T-helper 17 cell (primary cell): ENCODE measurements at regions not wholly inside any gene's neighbourhood (a gene's known extent, or its start where the extent isn't known, plus 50 kb on each side); places are given as distances from the start of the nearest gene placed in this dataset.
A peak's percentile ranks its signal among the peaks of the same experiment; 100 is the strongest.
"Not testable (repeated sequence)": the region's sequence is repeated elsewhere in the genome, so short reads cannot be mapped to it uniquely, and the experiment has no call there.

Source experiments
- ATAC-seq: fragments of 150-1000 bp; cut with Tn5 transposase; 2 replicates; pipeline ENCODE4 v1.10.0; 2021; ENCODE audit warnings: mild to moderate bottlenecking, moderate library complexity
- DNase-seq, 3 donors: peaks; one replicate each; pipeline versions ENCODE4 v3.0.0 to v3.0.0-alpha.2; 2020 to 2021
- H3K9me3 ChIP-seq: one replicate; pipeline ENCODE4 v1.7.0; 2013; ENCODE audit warnings: low read length, mild to moderate bottlenecking; ENCODE audit not compliant: control insufficient read depth, poor library complexity, severe bottlenecking
- H3K27ac Mint-ChIP-seq: one replicate; pipeline ENCODE4 v1.8.0; 2022; ENCODE audit warnings: mild to moderate bottlenecking, moderate library complexity, mixed read lengths
- H3K27me3 Mint-ChIP-seq: one replicate; pipeline ENCODE4 v1.8.0; 2022; ENCODE audit warnings: mixed read lengths
- H3K36me3 Mint-ChIP-seq: one replicate; pipeline ENCODE4 v1.8.0; 2022; ENCODE audit warnings: low read depth, mixed read lengths
- H3K4me1 Mint-ChIP-seq: one replicate; pipeline ENCODE4 v1.8.0; 2022; ENCODE audit warnings: mild to moderate bottlenecking, mixed read lengths
- H3K4me3 Mint-ChIP-seq: one replicate; pipeline ENCODE4 v1.8.0; 2022; ENCODE audit warnings: mild to moderate bottlenecking, moderate library complexity, mixed read lengths

DNA sequence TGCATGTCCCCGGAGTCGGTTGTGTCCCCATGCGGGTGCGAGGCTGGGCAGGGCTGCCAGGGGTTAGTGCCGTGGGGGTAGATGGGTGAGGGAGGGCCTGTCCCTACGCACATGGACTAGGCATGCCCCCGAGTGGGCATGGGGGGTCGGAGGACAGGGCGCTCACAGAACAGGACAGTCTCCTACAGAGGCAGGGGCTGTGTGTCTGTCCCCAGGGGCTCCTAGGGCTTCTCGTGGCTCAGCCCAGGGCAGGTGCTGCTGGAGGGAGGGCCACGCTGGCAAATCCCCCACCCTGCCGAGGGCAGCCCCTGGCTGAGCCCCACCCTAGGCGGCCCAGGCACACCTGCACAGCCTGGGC, 141.3 kb downstream of the TMEM121 start:
- not testable (repeated sequence) for H3K9me3 ChIP-seq, DNase-seq

DNA sequence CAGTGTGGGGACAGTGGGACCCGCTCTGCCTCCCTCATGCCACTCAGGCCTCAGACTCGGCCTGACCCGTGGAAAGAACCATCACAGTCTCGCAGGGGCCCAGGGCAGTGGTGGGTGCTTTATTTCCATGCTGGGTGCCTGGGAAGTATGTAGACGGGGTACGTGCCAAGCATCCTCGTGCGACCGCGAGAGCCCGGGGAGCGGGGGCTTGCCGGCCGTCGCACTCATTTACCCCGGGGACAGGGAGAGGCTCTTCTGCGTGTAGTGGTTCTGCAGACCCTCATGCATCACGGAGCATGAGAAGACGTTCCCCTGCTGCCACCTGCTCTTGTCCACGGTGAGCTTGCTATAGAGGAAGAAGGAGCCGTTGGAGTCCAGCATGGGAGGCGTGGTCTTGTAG, 141.6 kb downstream of the TMEM121 start:
- not testable (repeated sequence) for H3K36me3 Mint-ChIP-seq

More for the DNA sequence above, 141.3 kb downstream of the TMEM121 start:
- H3K4me3 Mint-ChIP-seq, ATAC-seq, H3K27ac Mint-ChIP-seq, H3K36me3 Mint-ChIP-seq, H3K4me1 Mint-ChIP-seq, H3K27me3 Mint-ChIP-seq: not testable (repeated sequence)

DNA sequence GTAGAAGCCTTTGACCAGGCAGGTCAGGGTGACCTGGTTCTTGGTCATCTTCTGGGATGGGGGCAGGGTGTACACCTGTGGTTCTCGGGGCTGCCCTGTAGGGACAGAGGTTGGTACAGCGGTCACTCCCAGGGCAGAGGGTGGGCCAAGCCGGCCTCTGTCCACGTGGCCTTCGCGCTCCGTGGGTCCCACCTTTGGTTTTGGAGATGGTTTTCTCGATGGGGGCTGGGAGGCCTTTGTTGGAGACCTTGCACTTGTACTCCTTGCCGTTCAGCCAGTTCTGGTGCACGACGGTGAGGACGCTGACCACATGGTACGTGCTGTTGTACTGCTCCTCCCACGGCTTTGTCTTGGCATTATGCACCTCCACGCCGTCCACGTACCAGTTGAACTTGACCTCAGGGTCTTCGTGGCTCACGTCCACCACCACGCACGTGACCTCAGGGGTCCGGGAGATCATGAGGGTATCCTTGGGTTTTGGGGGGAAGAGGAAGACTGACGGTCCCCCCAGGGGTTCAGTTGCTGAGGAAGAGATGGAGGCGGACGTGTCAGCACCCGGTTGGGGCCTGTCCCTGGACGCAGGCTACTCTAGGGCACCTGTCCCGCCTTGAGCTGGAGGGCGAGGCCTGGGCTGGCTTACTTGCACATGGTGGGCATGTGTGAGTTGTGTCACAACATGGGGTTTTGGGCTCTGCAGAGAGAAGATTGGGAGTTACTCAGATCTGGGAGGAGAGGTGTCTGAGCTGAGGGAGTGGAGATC, 142.3 kb downstream of the TMEM121 start:
- H3K27me3 Mint-ChIP-seq, DNase-seq, H3K4me1 Mint-ChIP-seq, H3K36me3 Mint-ChIP-seq, ATAC-seq, H3K27ac Mint-ChIP-seq, H3K9me3 ChIP-seq, H3K4me3 Mint-ChIP-seq: not testable (repeated sequence)

More for the DNA sequence above, 141.6 kb downstream of the TMEM121 start:
- H3K9me3 ChIP-seq, ATAC-seq, H3K27ac Mint-ChIP-seq, H3K27me3 Mint-ChIP-seq, H3K4me3 Mint-ChIP-seq, DNase-seq, H3K4me1 Mint-ChIP-seq: not testable (repeated sequence)

DNA sequence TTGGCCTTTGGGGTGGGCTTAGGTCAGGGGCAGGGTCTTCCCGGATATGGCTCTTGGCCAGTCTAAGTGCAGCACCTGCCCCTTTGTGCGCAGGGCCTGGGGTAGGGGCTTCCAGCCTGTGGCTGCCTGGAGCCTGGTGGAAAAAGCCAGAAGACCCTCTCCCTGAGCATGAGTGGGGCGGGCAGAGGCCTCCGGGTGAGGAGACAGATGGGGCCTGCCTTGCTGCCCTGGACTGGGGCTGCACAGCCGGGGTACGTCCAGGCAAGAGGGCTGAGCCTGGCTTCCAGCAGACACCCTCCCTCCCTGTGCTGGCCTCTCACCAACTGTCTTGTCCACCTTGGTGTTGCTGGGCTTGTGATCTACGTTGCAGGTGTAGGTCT, 142.8 kb downstream of the TMEM121 start:
- DNase-seq, H3K36me3 Mint-ChIP-seq, H3K27ac Mint-ChIP-seq, H3K9me3 ChIP-seq, H3K4me3 Mint-ChIP-seq, H3K27me3 Mint-ChIP-seq, H3K4me1 Mint-ChIP-seq, ATAC-seq: not testable (repeated sequence)

DNA sequence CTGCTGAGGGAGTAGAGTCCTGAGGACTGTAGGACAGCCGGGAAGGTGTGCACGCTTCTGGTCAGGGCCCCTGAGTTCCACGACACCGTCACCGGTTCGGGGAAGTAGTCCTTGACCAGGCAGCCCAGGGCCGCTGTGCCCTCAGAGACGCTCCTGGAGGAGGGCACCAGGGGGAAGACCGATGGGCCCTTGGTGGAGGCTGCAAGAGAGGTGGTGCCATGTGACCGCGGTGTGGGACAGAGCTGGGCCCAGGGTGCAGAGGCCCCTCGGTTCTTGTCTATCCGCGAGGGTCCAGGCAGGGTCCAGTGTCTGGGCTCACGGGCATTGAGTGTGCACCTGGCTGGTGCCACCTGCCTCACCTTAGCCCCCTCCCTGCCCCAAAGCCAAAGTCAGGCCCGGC, 143.3 kb downstream of the TMEM121 start:
- H3K36me3 Mint-ChIP-seq, H3K9me3 ChIP-seq, DNase-seq, ATAC-seq, H3K4me3 Mint-ChIP-seq, H3K27me3 Mint-ChIP-seq, H3K4me1 Mint-ChIP-seq: not testable (repeated sequence)
- peak overlapping the region; percentile 21 for H3K27ac Mint-ChIP-seq

DNA sequence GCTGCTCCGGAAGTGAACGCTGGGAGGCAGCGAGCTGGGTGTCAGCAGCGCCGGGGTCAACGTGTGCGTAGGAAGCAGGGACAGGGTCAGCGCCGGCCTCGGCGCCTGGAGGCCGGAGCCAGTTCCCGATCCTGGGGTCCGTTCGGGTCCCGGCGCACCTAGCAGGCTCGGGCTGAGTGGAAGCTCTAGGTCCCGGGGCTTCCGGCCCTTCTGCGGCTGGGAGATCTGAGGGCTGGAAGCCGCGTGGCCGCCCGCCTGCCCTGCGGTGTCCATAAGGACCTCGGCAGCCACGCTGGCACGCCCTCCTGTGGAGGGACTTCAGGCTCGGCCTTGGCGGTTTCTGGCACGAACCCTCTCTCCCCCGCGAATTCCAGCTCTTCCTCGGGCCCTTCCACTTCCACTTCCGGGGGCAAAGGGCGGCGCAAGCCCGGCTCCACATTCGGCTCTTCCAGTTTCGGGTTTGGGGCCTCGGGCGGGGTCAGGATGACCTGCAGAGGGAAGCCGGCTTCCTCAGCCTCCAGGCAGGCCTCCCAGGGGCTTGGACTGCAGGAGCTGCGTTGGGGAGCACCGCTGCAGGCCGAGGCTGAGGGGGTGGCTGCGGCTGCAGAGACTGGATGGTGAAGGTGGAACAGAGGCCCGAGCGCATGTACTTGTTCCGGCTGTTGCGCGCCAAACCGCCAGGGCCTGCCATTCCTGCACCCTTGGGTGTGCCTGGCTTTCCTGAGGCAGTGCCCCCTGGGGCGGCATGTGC, 146.2 kb downstream of the TMEM121 start:
- H3K9me3 ChIP-seq, H3K36me3 Mint-ChIP-seq, H3K4me3 Mint-ChIP-seq, H3K4me1 Mint-ChIP-seq, H3K27ac Mint-ChIP-seq, ATAC-seq, DNase-seq, H3K27me3 Mint-ChIP-seq: not testable (repeated sequence)

DNA sequence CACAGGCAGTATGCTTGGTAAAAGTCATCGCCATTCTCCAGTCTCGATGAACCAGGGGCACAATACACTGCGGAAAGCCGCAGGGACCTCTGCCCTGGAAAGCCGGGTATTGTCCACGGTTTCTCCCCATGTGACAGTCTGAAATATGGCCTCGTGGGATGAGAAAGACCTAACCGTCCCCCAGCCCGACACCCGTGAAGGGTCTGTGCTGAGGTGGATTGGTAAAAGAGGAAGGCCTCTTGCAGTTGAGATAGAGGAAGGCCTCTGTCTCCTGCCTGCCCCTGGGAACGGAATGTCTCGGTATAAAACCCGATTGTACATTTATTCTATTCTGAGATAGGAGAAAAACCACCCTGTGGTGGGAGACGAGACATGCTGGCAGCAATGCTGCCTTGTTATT, 149.1 kb downstream of the TMEM121 start:
- not testable (repeated sequence) for ATAC-seq, H3K27me3 Mint-ChIP-seq, H3K4me3 Mint-ChIP-seq, H3K36me3 Mint-ChIP-seq, H3K9me3 ChIP-seq, H3K4me1 Mint-ChIP-seq, DNase-seq, H3K27ac Mint-ChIP-seq

DNA sequence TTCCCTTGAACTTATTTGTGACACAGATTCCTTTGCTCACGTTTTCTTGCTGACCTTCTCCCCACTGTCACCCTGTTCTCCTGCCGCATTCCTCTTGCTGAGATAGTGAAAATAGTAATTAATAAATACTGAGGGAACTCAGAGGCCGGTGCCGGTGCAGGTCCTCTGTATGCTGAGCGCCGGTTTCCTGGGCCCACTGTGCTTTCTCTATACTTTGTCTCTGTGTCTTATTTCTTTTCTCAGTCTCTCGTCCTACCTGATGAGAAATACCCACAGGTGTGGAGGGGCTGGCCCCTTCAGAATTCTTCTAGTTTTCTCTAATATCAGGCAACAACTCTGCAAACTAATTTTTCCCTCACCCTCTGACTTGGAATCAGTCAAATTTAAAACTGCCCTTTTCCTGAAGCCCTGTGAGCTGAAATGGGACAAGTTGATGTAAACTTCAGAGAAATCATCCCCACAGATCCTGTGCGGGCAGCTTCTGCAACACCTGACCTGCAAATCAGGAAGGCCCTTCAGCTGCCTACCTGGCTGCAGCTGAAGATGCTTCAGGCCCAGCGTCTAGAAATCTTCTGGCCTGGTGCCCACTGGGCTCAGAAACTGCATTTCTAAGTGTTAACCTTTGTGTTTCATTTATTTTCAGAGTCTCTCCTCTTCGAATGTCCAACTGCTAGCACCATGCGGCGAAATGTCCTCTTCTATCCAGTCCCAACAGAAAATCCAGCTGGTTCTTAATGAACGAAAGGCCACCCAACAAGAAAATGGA, 149.7 kb downstream of the TMEM121 start:
- H3K4me3 Mint-ChIP-seq, H3K36me3 Mint-ChIP-seq, H3K27ac Mint-ChIP-seq, H3K9me3 ChIP-seq, H3K4me1 Mint-ChIP-seq, H3K27me3 Mint-ChIP-seq, DNase-seq, ATAC-seq: not testable (repeated sequence)

DNA sequence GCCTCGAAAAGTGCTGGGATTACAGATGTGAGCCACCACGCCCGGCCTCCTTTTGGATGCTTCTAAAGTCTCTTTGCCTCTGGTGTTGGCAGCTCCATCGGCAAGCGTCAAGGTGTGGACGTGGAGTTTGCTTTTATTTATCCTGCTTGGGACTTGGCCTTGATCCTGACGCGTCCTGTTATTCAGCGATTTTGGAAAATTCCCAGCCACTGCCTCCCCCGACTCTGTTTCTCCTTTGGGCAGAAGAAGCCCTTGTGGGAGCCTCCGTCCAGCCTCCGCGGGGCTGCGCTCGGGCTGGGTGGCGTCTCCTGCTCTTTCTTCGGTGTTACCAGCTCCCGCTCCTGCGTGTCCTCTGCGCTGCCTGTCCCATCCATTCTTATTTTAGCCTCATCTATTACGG, 151.7 kb downstream of the TMEM121 start:
- H3K36me3 Mint-ChIP-seq, DNase-seq, ATAC-seq, H3K27me3 Mint-ChIP-seq, H3K4me3 Mint-ChIP-seq, H3K27ac Mint-ChIP-seq, H3K4me1 Mint-ChIP-seq, H3K9me3 ChIP-seq: not testable (repeated sequence)

DNA sequence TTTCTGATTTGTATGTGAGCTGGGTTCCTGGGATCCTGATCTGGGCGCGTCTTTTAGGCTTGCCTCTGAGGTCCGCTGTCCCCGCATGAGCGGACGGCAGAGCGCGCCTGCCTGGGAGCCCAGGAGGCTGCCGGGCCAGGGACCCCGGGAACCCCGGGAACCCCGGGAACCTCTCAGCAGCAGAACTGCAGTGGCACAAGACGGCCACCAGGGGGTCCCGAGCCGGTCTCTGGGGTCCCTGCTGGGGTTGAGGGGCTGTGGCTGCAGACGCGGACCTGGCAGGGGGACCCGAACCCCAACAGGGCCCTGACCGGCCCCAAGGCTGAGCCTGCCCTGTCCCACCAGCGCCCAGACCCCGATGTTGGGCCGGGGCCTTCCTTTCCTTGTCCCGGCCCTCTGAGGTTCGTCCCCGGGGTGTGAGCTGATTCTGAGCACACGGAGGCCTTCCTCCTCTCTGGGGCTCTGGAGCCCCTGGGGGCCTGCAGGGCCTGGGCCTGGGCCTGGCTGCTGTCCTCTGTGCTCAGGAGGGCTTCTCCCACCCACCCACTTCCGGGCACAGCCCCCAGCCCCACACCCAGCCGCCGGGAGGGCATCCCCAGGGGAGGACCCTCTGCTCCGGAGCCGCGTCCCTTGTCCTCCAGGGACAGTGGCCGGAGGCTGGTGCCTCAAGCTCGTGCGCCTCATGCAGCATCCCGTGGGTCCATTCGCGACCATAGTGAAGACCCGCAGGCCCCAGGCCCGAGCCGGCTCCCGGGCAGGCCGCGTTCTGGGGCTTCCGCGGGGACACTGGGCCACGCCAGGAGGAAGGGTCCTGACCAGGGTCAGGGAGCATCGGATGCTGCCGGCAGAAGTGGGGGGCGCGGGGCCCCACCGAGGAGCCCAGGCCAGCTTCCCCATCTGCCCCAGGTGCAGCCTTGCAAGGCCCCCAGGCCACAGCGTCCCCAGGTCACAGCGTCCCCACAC, 152.9 kb downstream of the TMEM121 start:
- not testable (repeated sequence) for ATAC-seq, H3K36me3 Mint-ChIP-seq, DNase-seq, H3K27me3 Mint-ChIP-seq, H3K4me1 Mint-ChIP-seq, H3K9me3 ChIP-seq, H3K27ac Mint-ChIP-seq, H3K4me3 Mint-ChIP-seq

DNA sequence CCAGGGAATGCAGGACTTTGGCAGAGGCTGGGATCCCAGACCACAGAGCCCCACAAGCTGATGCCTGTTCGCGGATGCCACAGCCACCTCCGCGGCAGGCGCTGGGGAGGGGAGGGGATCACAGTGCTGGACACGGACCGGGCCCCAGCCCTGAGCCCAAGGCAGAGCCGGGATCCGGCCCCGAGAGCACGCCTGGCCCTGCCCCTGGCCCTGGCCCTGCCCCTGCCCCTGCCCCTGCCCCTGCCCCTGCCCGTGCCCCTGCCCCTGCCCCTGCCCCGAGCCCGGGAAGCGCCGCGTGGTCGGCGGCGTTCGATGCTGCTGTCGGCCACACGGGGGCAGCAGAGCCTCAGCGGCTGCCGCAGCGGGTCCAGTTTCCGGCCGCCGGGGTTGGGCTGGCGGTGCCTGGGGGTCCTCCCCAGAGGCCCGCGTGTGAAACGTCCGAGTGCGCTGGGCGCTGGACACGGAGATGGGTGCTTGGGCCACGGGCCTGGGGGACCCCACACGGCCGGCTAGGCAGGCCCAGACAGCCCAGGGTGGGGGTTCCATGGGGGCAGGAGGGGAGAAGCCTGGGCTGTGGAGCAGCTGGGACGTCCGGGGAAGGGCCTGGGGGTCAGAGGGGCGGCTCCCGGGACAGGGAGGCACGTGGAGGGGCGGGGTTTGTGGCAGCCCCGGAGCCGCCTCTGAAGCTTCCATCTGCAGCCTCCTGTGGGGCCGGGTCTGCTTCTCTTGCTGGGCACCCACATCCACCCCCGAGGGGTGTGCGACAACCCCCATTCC, 153.8 kb downstream of the TMEM121 start:
- H3K4me3 Mint-ChIP-seq, H3K27ac Mint-ChIP-seq, H3K36me3 Mint-ChIP-seq, H3K27me3 Mint-ChIP-seq, H3K9me3 ChIP-seq, H3K4me1 Mint-ChIP-seq: not testable (repeated sequence)
- ATAC-seq (peak; percentile 70), DNase-seq (peak in 1 of 3 donors; percentile 12)

DNA sequence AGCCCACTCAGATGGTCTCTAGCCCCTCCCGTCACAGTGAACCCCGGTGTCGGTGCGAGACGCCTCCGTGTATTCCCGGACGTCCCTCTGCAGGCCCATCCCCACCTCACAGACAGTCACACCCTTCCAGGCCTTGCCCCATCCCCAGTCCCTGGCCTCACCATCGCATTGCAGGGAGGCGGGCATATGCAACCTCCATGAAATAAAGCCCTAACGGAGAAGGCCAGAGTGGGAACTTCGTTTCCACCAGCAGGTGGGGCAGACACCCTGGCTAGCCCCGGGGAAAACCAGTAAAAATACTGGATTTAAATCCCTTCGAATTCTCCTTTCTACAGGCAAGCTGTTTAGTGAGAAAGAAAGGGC, 154.3 kb downstream of the TMEM121 start:
- not testable (repeated sequence) for H3K4me1 Mint-ChIP-seq, DNase-seq, H3K27me3 Mint-ChIP-seq, H3K4me3 Mint-ChIP-seq, H3K9me3 ChIP-seq, H3K27ac Mint-ChIP-seq, H3K36me3 Mint-ChIP-seq
- ATAC-seq: peak; percentile 17
